GM23338 (cell line): ENCODE measurements at regions not wholly inside any gene's neighbourhood (a gene's known extent, or its start where the extent isn't known, plus 50 kb on each side); places are given as distances from the start of the nearest gene placed in this dataset.

Experiments
- ATAC-seq: fragments of 200-7000 bp; cut with Tn5 transposase; 3 replicates; pipeline ENCODE4 v1.9.1; 2020
- DNase-seq: peaks from one replicate; pipeline ENCODE4 v3.0.0-alpha.2; 2015; ENCODE audit warnings: low spot score
- H2AFZ ChIP-seq: fragments of 200-600 bp; sonication (generic); 2 replicates; pipeline ENCODE4 v1.8.0; 2016; ENCODE audit warnings: antibody characterized with exemption, mild to moderate bottlenecking, moderate library complexity
- H3F3A ChIP-seq: fragments of 200-600 bp; sonication (generic); replicated peaks from 2 replicates; pipeline ENCODE4 v1.8.0; 2017; ENCODE audit warnings: antibody characterized with exemption, mixed run types, low read depth
- H3K27ac ChIP-seq: fragments of 200-600 bp; sonication (generic); 2 replicates; pipeline ENCODE4 v1.6.1; 2016; ENCODE audit warnings: low read depth
- H3K27me3 ChIP-seq: fragments of 200-600 bp; sonication (generic); 2 replicates; pipeline ENCODE4 v1.8.0; 2016; ENCODE audit warnings: mild to moderate bottlenecking, mixed run types, moderate library complexity; ENCODE audit not compliant: insufficient read depth
- H3K36me3 ChIP-seq: fragments of 200-600 bp; sonication (generic); 2 replicates; pipeline ENCODE4 v1.8.0; 2016; ENCODE audit warnings: mild to moderate bottlenecking; ENCODE audit not compliant: insufficient read depth
- H3K4me1 ChIP-seq: fragments of 200-600 bp; sonication (generic); 2 replicates; pipeline ENCODE4 v1.8.0; 2016; ENCODE audit warnings: mild to moderate bottlenecking, moderate library complexity; ENCODE audit not compliant: insufficient read depth
- H3K4me2 ChIP-seq: fragments of 200-600 bp; sonication (generic); 2 replicates; pipeline ENCODE4 v1.7.1; 2017; ENCODE audit warnings: mixed run types
- H3K4me3 ChIP-seq: fragments of 200-600 bp; sonication (generic); 2 replicates; pipeline ENCODE4 v1.6.1; 2016; ENCODE audit warnings: mixed run types
- H3K79me2 ChIP-seq: fragments of 200-600 bp; sonication (generic); replicated peaks from 2 replicates; pipeline ENCODE4 v1.8.0; 2017; ENCODE audit warnings: mild to moderate bottlenecking; ENCODE audit not compliant: insufficient read depth
- H3K9me2 ChIP-seq: fragments of 200-600 bp; sonication (generic); 2 replicates; pipeline ENCODE4 v1.8.0; 2017; ENCODE audit not compliant: insufficient read depth
- H4K20me1 ChIP-seq: fragments of 200-600 bp; sonication (generic); replicated peaks from 2 replicates; pipeline ENCODE4 v1.8.0; 2017; ENCODE audit warnings: mild to moderate bottlenecking; ENCODE audit not compliant: insufficient read depth
- H3K27ac Mint-ChIP-seq: 2 replicates; pipeline ENCODE4 v1.8.0; 2020; ENCODE audit warnings: inconsistent platforms, mild to moderate bottlenecking, moderate library complexity, mixed read lengths
- H3K27me3 Mint-ChIP-seq: 3 replicates; pipeline ENCODE4 v1.8.0; 2022; ENCODE audit warnings: low read depth, mild to moderate bottlenecking, moderate library complexity, mixed read lengths, inconsistent platforms; ENCODE audit not compliant: insufficient read depth, poor library complexity
- H3K36me3 Mint-ChIP-seq: 3 replicates; pipeline ENCODE4 v1.8.0; 2021; ENCODE audit warnings: low read depth, mild to moderate bottlenecking, inconsistent platforms, moderate library complexity, mixed read lengths
- H3K4me1 Mint-ChIP-seq: 3 replicates; pipeline ENCODE4 v1.8.0; 2020; ENCODE audit warnings: mild to moderate bottlenecking, inconsistent platforms, mixed read lengths
- H3K4me3 Mint-ChIP-seq: 3 replicates; pipeline ENCODE4 v1.8.0; 2021; ENCODE audit warnings: moderate library complexity, mild to moderate bottlenecking, inconsistent platforms, mixed read lengths
- H3K9me3 Mint-ChIP-seq: 3 replicates; pipeline ENCODE4 v1.8.0; 2020; ENCODE audit warnings: moderate library complexity, mild to moderate bottlenecking, inconsistent platforms, mixed read lengths
- CREB1 ChIP-seq: fragments of 250-450 bp; sonication (Bioruptor Pico); IDR thresholded peaks from 2 replicates; pipeline ENCODE4 v1.5.0; 2020; ENCODE audit warnings: low read depth, mild to moderate bottlenecking, moderate library complexity
- CTCF ChIP-seq, 2 experiments: fragments of 200-600 bp in 1 of 2; sonication (generic) in 1 of 2; conservative IDR thresholded peaks; 2 replicates each; pipeline versions ENCODE4 v1.5.1 to v1.6.1; 2016 to 2017; ENCODE audit warnings: antibody characterized with exemption in 2 of 2, low read depth in 2 of 2, mild to moderate bottlenecking in 2 of 2, moderate library complexity in 1 of 2
- ETS1 ChIP-seq: IDR thresholded peaks from 2 replicates; pipeline ENCODE4 v1.6.1; 2016; ENCODE audit warnings: antibody characterized with exemption
- EZH2 ChIP-seq: fragments of 200-600 bp; sonication (generic); IDR thresholded peaks from one replicate; pipeline ENCODE4 v1.8.0; 2017; ENCODE audit warnings: antibody characterized with exemption, mild to moderate bottlenecking, low read depth; ENCODE audit not compliant: unreplicated experiment
- EZH2phosphoT487 ChIP-seq: fragments of 200-600 bp; sonication (generic); IDR thresholded peaks from one replicate; pipeline ENCODE4 v1.8.1; 2018; ENCODE audit warnings: antibody characterized with exemption; ENCODE audit not compliant: unreplicated experiment
- JUNB ChIP-seq: IDR thresholded peaks from one replicate; pipeline ENCODE4 v1.6.1; 2016; ENCODE audit warnings: antibody characterized with exemption; ENCODE audit not compliant: unreplicated experiment
- NANOG ChIP-seq: IDR thresholded peaks from 2 replicates; pipeline ENCODE4 v1.6.1; 2016; ENCODE audit warnings: antibody characterized with exemption, borderline replicate concordance
- POLR2AphosphoS5 ChIP-seq: IDR thresholded peaks from 2 replicates; pipeline ENCODE4 v1.6.1; 2016; ENCODE audit warnings: antibody characterized with exemption, low read depth
- REST ChIP-seq: IDR thresholded peaks from one replicate; pipeline ENCODE4 v1.6.1; 2018; ENCODE audit warnings: antibody characterized with exemption; ENCODE audit not compliant: unreplicated experiment
- STAT1 ChIP-seq: IDR thresholded peaks from one replicate; pipeline ENCODE4 v1.6.1; 2016; ENCODE audit warnings: antibody characterized with exemption; ENCODE audit not compliant: unreplicated experiment
- ZNF114 ChIP-seq: fragments of 250-450 bp; sonication (Bioruptor Pico); IDR thresholded peaks from 2 replicates; pipeline ENCODE4 v1.5.0; 2020; ENCODE audit warnings: mild to moderate bottlenecking, moderate library complexity
- ZNF331 ChIP-seq: fragments of 250-450 bp; sonication (Bioruptor Pico); IDR thresholded peaks from 2 replicates; pipeline ENCODE4 v1.5.0; 2020; ENCODE audit warnings: low read depth, mild to moderate bottlenecking, moderate library complexity
- ZNF462 ChIP-seq: fragments of 250-450 bp; sonication (Bioruptor Pico); IDR thresholded peaks from 2 replicates; pipeline ENCODE4 v1.5.0; 2020; ENCODE audit warnings: mild to moderate bottlenecking, moderate library complexity

GRCh38 chr7:23930312-23930711 lies 220.3 kb downstream of the STK31 start:
- Histone ChIP-seq H3K4me3 (no peak overlapping the region), H3K79me2 (no peaks in the 10 kb centered on the region), H3K4me2 (no peak overlapping the region), H3K27ac (no peak overlapping the region), H3K36me3 (no peaks in the 10 kb centered on the region), H3K9me2 (no peaks in the 10 kb centered on the region), H2AFZ (no peak overlapping the region), H3F3A (no peaks in the 10 kb centered on the region), H3K27me3 (no peaks in the 10 kb centered on the region), H3K4me1 (peaks cover 7% of the 10 kb centered on the region; the same call in 1 of the 2 replicates), H4K20me1 (no peaks in the 10 kb centered on the region)
- no peak for TF ChIP-seq CTCF (conservative IDR thresholded peaks at IDR 0.05; ENCODE audit: low read depth in 2 of 2)
- no peak for TF ChIP-seq ZNF114 (CRISPR knock-in tag)
- TF ChIP-seq EZH2, result no peak
- TF ChIP-seq EZH2phosphoT487, result no peak
- TF ChIP-seq NANOG, result no peak
- no peak for TF ChIP-seq JUNB
- TF ChIP-seq CREB1 (CRISPR knock-in tag), result no peak
- TF ChIP-seq ZNF462 (CRISPR knock-in tag), result no peak
- no peak for TF ChIP-seq POLR2AphosphoS5
- no peak for TF ChIP-seq ETS1
- TF ChIP-seq REST, result no peak
- TF ChIP-seq STAT1, result no peak
- TF ChIP-seq ZNF331 (CRISPR knock-in tag), result no peak
- Mint-ChIP-seq H3K9me3 (no peaks in the 10 kb centered on the region; the same call in 2 of the 3 replicates), H3K27me3 (peaks cover 6% of the 10 kb centered on the region), H3K4me3 (no peak overlapping the region), H3K4me1 (peaks cover 6% of the 10 kb centered on the region; the same call in 2 of the 3 replicates), H3K36me3 (no peaks in the 10 kb centered on the region), H3K27ac (no peak overlapping the region)
- no peak for ATAC-seq
- no peak for DNase-seq
